ENCODE measurements at regions not wholly inside any gene's neighbourhood (a gene's known extent, or its start where the extent isn't known, plus 50 kb on each side); places are given as distances from the start of the nearest gene placed in this dataset.

- no peak for DNase-seq
These were observed 106.0 kb upstream of the RPS23 start for GRCh38 chr5:82384034-82384750.

DNA sequence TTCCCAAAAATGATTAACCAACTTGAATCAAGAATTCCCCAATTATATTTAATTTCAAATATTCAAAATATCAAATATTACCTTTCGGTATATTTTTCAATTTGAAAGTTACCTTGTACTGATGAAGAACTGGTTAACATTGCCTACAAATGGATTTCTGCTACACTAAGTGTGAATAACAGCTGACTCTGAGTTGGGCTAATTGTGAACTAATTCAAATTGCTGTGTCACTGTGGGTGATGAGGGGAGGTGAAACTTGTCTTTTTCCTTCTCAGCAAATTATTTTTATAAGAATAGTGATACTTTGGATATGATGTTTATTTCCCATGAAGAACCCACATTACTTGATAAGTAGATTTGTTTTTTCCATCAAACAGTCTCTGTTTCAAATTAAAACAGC is 103.4 kb upstream of the RPS23 start:
- no peak for DNase-seq

- DNase-seq: no peak
These were observed 98.2 kb upstream of the RPS23 start for GRCh38 chr5:82376307-82376706.

DNA sequence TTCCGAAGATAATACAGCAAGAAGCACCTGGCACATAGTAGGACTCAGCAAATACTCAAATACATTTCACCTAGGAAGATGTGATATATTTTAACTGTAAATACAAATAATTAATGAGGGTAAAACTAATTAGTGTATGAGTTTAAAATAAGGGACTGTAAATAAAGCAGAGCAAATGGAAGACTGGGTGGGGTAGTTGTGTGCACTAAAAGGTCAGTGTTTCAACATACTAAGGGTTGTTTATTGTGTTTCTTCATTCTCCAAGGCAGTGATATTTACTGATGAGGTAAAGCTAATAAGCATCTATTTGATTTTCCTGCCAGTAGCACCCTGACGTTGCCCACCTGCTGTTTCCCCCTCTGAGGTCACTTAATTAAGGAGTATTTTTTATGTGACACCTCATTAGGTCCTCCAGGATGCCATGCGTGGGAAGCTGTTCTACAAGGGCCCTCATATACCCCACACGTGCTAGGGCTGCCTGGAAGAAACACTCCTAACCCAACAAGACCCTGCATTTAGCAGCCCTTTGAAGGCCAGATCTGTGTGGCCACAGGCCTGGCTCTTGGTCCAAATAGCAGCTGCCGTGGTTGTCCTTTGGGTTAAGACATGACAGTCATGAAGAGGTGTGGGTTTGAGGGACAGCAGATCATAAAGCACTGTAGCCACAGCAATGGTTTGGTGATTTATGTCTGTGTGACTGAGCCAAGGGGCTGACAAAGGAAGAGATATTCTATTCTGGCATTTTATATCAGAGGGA is 97.5 kb upstream of the RPS23 start:
- no peak for DNase-seq

GRCh38 chr5:82374637-82375036 is 96.5 kb upstream of the RPS23 start:
- DNase-seq: no peak

GRCh38 chr5:82367930-82368329 is 89.8 kb upstream of the RPS23 start:
- DNase-seq: no peak

DNA sequence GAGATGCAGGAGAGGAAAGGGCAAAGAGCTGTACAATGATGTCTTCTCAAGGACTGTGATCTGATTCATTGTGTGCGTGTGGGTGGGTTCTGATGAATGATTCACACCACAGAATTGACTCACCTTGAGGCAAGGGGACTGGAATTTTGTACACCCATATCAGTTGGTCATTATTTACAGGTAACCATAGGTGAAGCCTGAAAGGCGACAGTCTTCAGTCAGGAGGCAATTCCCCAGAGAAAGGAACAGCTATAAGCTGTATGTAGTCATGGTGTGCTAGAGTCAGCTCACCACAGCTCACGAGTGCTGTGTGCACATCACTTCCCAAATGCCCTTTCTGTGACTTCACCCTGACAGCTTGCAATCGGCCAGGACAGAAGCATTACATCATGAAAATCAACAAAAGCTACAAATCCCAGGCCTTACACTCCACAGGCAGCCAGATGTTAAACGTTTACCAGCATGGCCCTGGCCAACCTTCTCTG is 87.6 kb upstream of the RPS23 start:
- DNase-seq: peak; percentile 71

DNA sequence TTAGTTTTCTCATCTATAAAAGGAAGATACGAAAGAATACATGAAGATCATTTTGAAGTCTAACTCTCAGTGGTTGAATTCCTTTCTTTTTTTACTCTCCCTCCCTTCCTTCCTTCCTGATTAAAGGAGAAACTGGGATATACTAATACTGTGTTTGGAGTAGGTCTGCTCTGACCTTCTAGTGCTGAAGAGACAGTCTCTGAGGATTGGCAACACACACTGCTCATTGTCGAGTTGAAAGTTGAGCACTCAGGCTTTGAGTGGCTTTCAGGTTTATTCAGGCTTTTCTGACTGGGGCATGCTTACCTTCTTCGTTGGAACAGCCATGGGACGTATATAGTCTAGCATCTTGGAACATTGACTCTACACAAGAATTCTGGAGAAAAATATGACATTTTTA is 86.9 kb upstream of the RPS23 start:
- DNase-seq: no peak

GRCh38 chr5:82364497-82364896 is 86.3 kb upstream of the RPS23 start:
- DNase-seq: no peak

- no peak for DNase-seq
These were observed 85.4 kb upstream of the RPS23 start for GRCh38 chr5:82363524-82363923.

- DNase-seq: no peak
These were observed 84.5 kb upstream of the RPS23 start for GRCh38 chr5:82362636-82363035.

DNA sequence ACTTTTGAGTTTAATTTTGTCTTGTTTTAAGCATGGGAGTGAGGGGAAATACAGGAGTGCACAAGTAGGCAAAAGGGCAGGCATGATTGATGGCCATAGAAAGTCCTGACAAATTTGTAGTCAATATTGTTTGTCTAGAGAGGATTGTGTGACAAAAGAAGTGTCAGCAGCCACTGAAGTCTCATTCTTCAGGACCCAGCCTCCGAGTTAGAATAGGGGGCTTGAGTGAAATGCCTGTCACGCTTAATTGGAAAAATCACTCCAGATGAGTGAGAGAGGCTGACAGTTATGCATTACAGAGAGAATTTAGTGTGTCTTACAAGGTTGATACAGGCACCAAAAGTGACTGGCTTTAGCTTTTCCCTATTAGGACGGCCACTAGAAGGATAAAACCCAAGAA is 81.9 kb upstream of the RPS23 start:
- DNase-seq: no peak

DNA sequence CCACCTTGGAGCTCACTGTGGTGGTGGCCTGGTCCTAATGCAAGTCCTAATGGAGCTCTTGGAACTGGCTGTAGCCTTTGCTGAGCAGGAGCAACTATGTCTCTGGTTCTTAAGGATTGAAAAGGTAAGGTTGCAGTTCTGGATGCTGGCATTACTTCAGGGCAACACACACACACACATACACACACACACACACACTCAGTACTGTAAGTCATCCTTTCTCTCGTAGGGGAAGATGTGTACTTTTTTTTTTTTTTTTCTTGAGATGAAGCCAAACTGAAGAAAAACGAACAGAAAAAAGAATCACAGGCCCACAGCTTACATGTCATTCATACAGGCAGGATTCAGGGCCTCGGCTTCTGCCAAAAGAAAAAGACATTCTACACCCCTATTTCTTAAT is 81.1 kb upstream of the RPS23 start:
- DNase-seq: no peak

- no peak for DNase-seq
These were observed 80.3 kb upstream of the RPS23 start for GRCh38 chr5:82358457-82358856.

DNA sequence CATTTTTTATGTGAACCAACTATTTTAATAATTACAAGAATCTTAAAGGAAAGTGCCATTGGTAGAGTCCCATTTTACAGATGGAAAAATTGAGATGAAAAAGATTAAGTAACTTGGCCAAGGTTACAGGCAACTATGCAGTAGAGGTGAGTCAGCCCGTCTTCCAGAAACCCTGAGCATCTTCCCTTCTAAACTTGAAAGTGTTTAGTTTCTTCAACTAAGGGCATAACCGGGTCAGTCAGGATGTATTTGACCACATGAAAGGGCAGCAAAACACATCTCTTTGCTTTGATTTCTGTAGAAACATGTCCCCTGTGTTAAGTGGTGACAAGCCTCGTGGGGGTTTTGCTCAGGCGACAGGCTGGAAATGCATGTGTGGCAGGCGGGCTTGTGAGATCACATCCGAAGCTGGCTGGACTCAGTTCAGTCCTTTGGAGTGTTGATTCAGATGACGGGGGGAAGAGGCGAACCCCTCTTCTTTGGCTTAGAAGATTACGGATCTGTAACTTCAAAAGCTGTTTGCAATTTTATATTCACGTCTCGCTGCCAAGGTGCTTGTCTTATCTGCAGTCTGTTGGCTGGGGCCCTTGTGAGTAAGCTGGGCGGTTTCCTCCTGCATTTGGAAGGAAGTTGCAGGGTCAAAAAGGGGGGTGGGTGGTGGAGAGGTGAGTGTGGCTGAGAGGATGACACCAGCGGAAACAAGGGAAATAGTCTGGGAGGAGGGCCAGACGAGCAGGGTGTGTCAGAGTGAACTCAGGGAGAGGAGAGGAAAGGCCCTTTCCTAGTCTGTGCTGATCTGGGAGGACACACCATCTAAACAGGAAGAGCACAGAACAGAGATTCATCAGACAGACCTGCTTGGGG is 78.9 kb upstream of the RPS23 start:
- DNase-seq: peak; percentile 83

- DNase-seq: no peak
These were observed 77.9 kb upstream of the RPS23 start for GRCh38 chr5:82356021-82356420.

DNA sequence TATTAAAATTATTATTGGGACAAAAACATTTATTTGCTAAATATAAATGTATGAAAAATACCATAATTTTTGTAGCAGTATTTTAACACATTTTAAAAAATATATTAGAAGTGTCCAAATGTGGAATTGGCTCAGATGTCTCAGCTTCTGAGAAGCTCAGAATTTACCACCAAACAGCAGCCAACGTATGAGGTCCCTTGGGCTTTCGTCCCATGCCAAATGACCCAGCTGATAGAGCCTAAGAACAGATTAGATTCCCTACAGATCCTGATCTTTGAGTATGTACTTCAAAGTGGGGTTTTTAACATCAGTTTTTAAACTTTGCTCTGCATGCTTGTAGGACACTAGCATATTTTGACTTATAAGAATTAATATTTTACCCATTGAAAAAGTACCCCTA is 77.3 kb upstream of the RPS23 start:
- DNase-seq: no peak

DNA sequence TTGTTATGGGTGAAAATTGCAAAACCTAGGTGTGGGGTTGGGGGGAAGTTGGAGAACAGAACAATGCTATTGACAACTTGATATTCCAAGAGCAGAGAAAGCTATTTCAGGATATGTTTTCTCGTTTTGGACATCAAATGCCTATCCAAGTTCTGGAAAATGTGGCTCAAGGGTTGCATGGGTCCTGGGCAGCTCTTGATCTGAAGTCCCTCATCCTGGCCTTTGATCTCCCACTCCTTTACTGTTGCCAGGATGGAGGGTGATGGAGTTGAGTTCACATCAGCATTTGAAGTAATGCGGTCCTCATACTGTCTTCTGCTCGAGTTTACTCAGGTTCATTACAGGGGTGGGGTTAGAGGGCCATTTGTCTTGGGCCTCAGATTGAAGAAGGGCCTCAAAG is 76.9 kb upstream of the RPS23 start:
- DNase-seq: no peak

- DNase-seq: no peak
These were observed 76.4 kb upstream of the RPS23 start for GRCh38 chr5:82354543-82354942.

DNA sequence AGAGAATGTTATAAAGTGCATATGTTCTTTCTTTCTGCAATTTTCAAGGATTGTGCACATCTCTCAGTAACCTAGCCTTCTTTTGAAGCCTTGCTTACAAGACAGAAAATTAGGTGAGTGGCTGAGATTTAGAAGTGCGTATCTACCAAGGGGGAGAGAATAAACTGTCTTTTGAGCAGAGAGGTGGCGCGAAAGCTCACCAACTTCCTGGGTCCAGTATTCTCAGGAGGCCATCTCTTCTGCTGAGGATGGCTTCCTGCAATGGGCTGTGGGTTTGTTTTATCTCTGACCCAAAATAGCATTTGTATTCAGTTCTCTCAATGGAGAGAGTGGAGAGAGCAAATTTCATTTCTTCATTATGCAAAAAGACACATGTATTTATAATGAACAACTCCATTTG is 75.4 kb upstream of the RPS23 start:
- DNase-seq: no peak

- no peak for DNase-seq
These were observed 74.1 kb upstream of the RPS23 start for GRCh38 chr5:82352146-82352791.

DNA sequence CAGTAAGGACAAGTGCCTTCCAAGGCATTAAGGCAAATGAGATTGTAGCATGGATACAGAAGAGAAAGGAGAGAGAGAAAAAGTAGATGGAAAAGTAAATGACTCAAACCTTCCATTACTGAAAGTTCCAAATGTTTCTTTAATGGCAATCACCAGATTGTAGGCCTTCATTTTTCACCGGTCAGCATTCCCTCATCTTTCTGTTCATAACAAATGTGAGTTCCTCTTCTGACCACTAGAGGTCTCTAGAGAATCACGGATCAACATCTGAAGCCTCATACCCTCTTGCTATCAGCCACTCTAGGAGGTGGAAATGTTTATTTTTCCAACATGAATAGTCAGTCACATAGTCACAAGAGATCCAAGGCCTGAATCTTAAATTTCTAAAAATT is 73.6 kb upstream of the RPS23 start:
- no peak for DNase-seq

DNA sequence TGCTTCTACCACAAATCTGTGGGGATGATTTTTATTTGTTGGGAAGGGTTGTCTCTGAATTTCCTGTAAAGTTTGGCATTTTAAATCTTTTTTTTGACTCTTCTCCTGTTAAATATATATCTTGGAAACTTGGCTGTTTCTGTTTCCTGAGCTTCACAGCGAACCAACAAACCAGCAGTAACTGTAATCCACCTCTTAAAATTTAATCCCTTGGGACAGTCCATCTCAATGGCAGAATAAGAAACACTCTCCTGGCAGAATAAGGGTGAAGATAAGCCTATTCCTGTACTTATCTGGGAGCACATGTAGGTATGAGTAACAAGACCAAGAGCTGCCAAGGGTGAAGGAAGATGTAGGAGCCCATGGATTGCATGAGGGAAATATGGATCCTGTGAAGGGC is 73.1 kb upstream of the RPS23 start:
- no peak for DNase-seq
